ENCODE measurements at regions not wholly inside any gene's neighbourhood (a gene's known extent, or its start where the extent isn't known, plus 50 kb on each side); places are given as distances from the start of the nearest gene placed in this dataset.

- no peak overlapping the region for H4K12ac ChIP-seq (ENCODE audit: low read depth, low read length)
- no peaks in the 10 kb centered on the region for H3K4me1 ChIP-seq (ENCODE audit: control insufficient read depth in 1 of 2, insufficient read depth in 2 of 2, low read length in 2 of 2)
- no peaks in the 10 kb centered on the region for H3K9me3 ChIP-seq (ENCODE audit: insufficient read depth, low read depth, low read length)
- H3K79me2 ChIP-seq (ENCODE audit: control insufficient read depth, insufficient read depth, low read length, poor library complexity) = no peaks in the 10 kb centered on the region
- no peaks in the 10 kb centered on the region for H3K27me3 ChIP-seq (ENCODE audit: insufficient read depth, low read length)
- H3K4me3 ChIP-seq (ENCODE audit: low read depth, low read length) = no peak overlapping the region
- H4K91ac ChIP-seq (ENCODE audit: low read depth, low read length) = no peak overlapping the region
- H4K8ac ChIP-seq (ENCODE audit: low read depth, low read length) = no peak overlapping the region
- no peak overlapping the region for H2AK5ac ChIP-seq (ENCODE audit: low read length)
- H2BK120ac ChIP-seq (ENCODE audit: insufficient read depth, low read length, poor library complexity) = no peak overlapping the region
- H3K27ac ChIP-seq (ENCODE audit: low read depth, low read length) = no peak overlapping the region
- no peak overlapping the region for H3K23ac ChIP-seq (ENCODE audit: low read length)
- no peaks in the 10 kb centered on the region for H3K79me1 ChIP-seq (ENCODE audit: low read length)
- H3K4me2 ChIP-seq (ENCODE audit: low read length) = no peak overlapping the region
- no CpG with 5 or more reads among the region's 8 CpGs for WGBS (ENCODE audit: extremely low coverage, insufficient coverage, insufficient read length)
- no peak overlapping the region for H2BK5ac ChIP-seq (ENCODE audit: low read depth, low read length, poor library complexity)
- no peak overlapping the region for H3K9ac ChIP-seq (ENCODE audit: low read length)
- H3K14ac ChIP-seq (ENCODE audit: low read length) = no peak overlapping the region
- H2AFZ ChIP-seq (ENCODE audit: insufficient read depth, low read length, poor library complexity) = no peak overlapping the region
- H3K18ac ChIP-seq (ENCODE audit: low read length) = no peak overlapping the region
- no peak overlapping the region for H2BK12ac ChIP-seq (ENCODE audit: low read length)
- H3K4ac ChIP-seq (ENCODE audit: low read depth, low read length) = no peak overlapping the region
- no peaks in the 10 kb centered on the region for H3K36me3 ChIP-seq (ENCODE audit: control insufficient read depth in 1 of 2, insufficient read depth in 2 of 2, low read length in 2 of 2)
- DNase-seq = peak in 1 of 2 donors; percentile 1
Observed at GRCh38 chr19:31610018-31610417, 260.8 kb upstream of the TSHZ3 start.

GRCh38 chr19:31611046-31611877 is 262.0 kb upstream of the TSHZ3 start:
- H3K27me3 ChIP-seq (ENCODE audit: insufficient read depth, low read length) = no peaks in the 10 kb centered on the region

GRCh38 chr19:31612873-31613272 is 263.6 kb upstream of the TSHZ3 start:
- H3K18ac ChIP-seq (ENCODE audit: low read length) = no peak overlapping the region
- no peaks in the 10 kb centered on the region for H3K27me3 ChIP-seq (ENCODE audit: insufficient read depth, low read length)
- H3K4me2 ChIP-seq (ENCODE audit: low read length) = no peak overlapping the region
- no peak overlapping the region for H2BK120ac ChIP-seq (ENCODE audit: insufficient read depth, low read length, poor library complexity)
- H2AK5ac ChIP-seq (ENCODE audit: low read length) = no peak overlapping the region
- H2BK12ac ChIP-seq (ENCODE audit: low read length) = no peak overlapping the region
- no peak overlapping the region for H4K91ac ChIP-seq (ENCODE audit: low read depth, low read length)
- no peak overlapping the region for H3K9ac ChIP-seq (ENCODE audit: low read length)
- H3K36me3 ChIP-seq (ENCODE audit: control insufficient read depth in 1 of 2, insufficient read depth in 2 of 2, low read length in 2 of 2) = no peaks in the 10 kb centered on the region
- no peak overlapping the region for H4K12ac ChIP-seq (ENCODE audit: low read depth, low read length)
- no peak overlapping the region for H3K27ac ChIP-seq (ENCODE audit: low read depth, low read length)
- H3K14ac ChIP-seq (ENCODE audit: low read length) = no peak overlapping the region
- H4K8ac ChIP-seq (ENCODE audit: low read depth, low read length) = no peak overlapping the region
- no peaks in the 10 kb centered on the region for H3K79me1 ChIP-seq (ENCODE audit: low read length)
- no CpG with 5 or more reads among the region's 6 CpGs for WGBS (ENCODE audit: extremely low coverage, insufficient coverage, insufficient read length)
- no peak overlapping the region for H3K23ac ChIP-seq (ENCODE audit: low read length)
- no peak overlapping the region for H3K4me3 ChIP-seq (ENCODE audit: low read depth, low read length)
- H2AFZ ChIP-seq (ENCODE audit: insufficient read depth, low read length, poor library complexity) = no peak overlapping the region
- no peak overlapping the region for H3K4ac ChIP-seq (ENCODE audit: low read depth, low read length)
- no peaks in the 10 kb centered on the region for H3K9me3 ChIP-seq (ENCODE audit: insufficient read depth, low read depth, low read length)
- no peaks in the 10 kb centered on the region for H3K79me2 ChIP-seq (ENCODE audit: control insufficient read depth, insufficient read depth, low read length, poor library complexity)
- no peaks in the 10 kb centered on the region for H3K4me1 ChIP-seq (ENCODE audit: control insufficient read depth in 1 of 2, insufficient read depth in 2 of 2, low read length in 2 of 2)
- H2BK5ac ChIP-seq (ENCODE audit: low read depth, low read length, poor library complexity) = no peak overlapping the region
- no peak for DNase-seq

More at GRCh38 chr19:31611046-31611877, 262.0 kb upstream of the TSHZ3 start:
- Histone ChIP-seq H3K79me1 (ENCODE audit: low read length) (no peaks in the 10 kb centered on the region), H2BK12ac (ENCODE audit: low read length) (no peak overlapping the region), H3K4me3 (ENCODE audit: low read depth, low read length) (no peak overlapping the region), H3K9me3 (ENCODE audit: insufficient read depth, low read depth, low read length) (no peaks in the 10 kb centered on the region), H3K4me2 (ENCODE audit: low read length) (no peak overlapping the region), H3K4me1 (ENCODE audit: control insufficient read depth in 1 of 2, insufficient read depth in 2 of 2, low read length in 2 of 2) (no peaks in the 10 kb centered on the region), H3K4ac (ENCODE audit: low read depth, low read length) (no peak overlapping the region), H3K9ac (ENCODE audit: low read length) (no peak overlapping the region), H2AFZ (ENCODE audit: insufficient read depth, low read length, poor library complexity) (no peak overlapping the region), H2BK5ac (ENCODE audit: low read depth, low read length, poor library complexity) (no peak overlapping the region), H3K27ac (ENCODE audit: low read depth, low read length) (no peak overlapping the region), H2AK5ac (ENCODE audit: low read length) (no peak overlapping the region), H3K23ac (ENCODE audit: low read length) (no peak overlapping the region), H3K18ac (ENCODE audit: low read length) (no peak overlapping the region), H3K36me3 (ENCODE audit: control insufficient read depth in 1 of 2, insufficient read depth in 2 of 2, low read length in 2 of 2) (no peaks in the 10 kb centered on the region), H4K91ac (ENCODE audit: low read depth, low read length) (no peak overlapping the region), H4K8ac (ENCODE audit: low read depth, low read length) (no peak overlapping the region), H3K14ac (ENCODE audit: low read length) (no peak overlapping the region), H2BK120ac (ENCODE audit: insufficient read depth, low read length, poor library complexity) (no peak overlapping the region), H3K79me2 (ENCODE audit: control insufficient read depth, insufficient read depth, low read length, poor library complexity) (no peaks in the 10 kb centered on the region), H4K12ac (ENCODE audit: low read depth, low read length) (no peak overlapping the region)
- DNase-seq = no peak
- WGBS (ENCODE audit: extremely low coverage, insufficient coverage, insufficient read length) = 100% methylated on average over 1 of the region's 3 CpGs

- Histone ChIP-seq H3K9me3 (ENCODE audit: insufficient read depth, low read depth, low read length) (no peaks in the 10 kb centered on the region), H2AFZ (ENCODE audit: insufficient read depth, low read length, poor library complexity) (no peak overlapping the region), H4K12ac (ENCODE audit: low read depth, low read length) (no peak overlapping the region), H2BK12ac (ENCODE audit: low read length) (no peak overlapping the region), H3K79me2 (ENCODE audit: control insufficient read depth, insufficient read depth, low read length, poor library complexity) (no peaks in the 10 kb centered on the region), H3K23ac (ENCODE audit: low read length) (no peak overlapping the region), H4K8ac (ENCODE audit: low read depth, low read length) (no peak overlapping the region), H3K9ac (ENCODE audit: low read length) (no peak overlapping the region), H3K27ac (ENCODE audit: low read depth, low read length) (no peak overlapping the region), H3K36me3 (ENCODE audit: control insufficient read depth in 1 of 2, insufficient read depth in 2 of 2, low read length in 2 of 2) (no peaks in the 10 kb centered on the region), H3K4ac (ENCODE audit: low read depth, low read length) (no peak overlapping the region), H2AK5ac (ENCODE audit: low read length) (no peak overlapping the region), H2BK120ac (ENCODE audit: insufficient read depth, low read length, poor library complexity) (no peak overlapping the region), H3K4me3 (ENCODE audit: low read depth, low read length) (no peak overlapping the region), H3K14ac (ENCODE audit: low read length) (no peak overlapping the region), H4K91ac (ENCODE audit: low read depth, low read length) (no peak overlapping the region), H3K4me1 (ENCODE audit: control insufficient read depth in 1 of 2, insufficient read depth in 2 of 2, low read length in 2 of 2) (no peaks in the 10 kb centered on the region), H3K4me2 (ENCODE audit: low read length) (no peak overlapping the region), H3K79me1 (ENCODE audit: low read length) (no peaks in the 10 kb centered on the region), H3K18ac (ENCODE audit: low read length) (no peak overlapping the region), H3K27me3 (ENCODE audit: insufficient read depth, low read length) (no peaks in the 10 kb centered on the region), H2BK5ac (ENCODE audit: low read depth, low read length, poor library complexity) (no peak overlapping the region)
- no peak for DNase-seq
- no CpG with 5 or more reads among the region's 4 CpGs for WGBS (ENCODE audit: extremely low coverage, insufficient coverage, insufficient read length)
Observed at GRCh38 chr19:31613683-31614219, 264.5 kb upstream of the TSHZ3 start.
